ENCODE measurements at regions not wholly inside any gene's neighbourhood (a gene's known extent, or its start where the extent isn't known, plus 50 kb on each side); places are given as distances from the start of the nearest gene placed in this dataset.

DNA sequence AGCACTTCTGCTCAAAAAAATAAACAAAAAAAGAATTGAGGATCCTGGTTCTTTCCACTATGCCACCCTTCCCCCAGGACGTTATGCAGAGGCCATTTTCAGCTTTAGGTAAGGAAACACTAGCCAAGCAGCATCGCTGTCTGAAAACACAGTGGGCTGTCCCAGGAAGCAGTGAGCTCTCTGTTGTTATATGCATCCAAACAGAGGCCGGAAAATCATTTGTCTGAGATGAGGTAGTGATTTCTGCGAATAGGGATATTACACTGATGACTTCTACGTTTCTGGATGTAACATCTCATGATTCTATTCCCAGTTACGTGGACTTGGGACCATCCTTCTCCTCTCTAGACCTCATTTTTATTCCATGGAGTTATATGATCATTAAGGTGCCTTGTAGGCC lies 137.2 kb downstream of the OMA1 start:
- TF ChIP-seq, protein P1, sequence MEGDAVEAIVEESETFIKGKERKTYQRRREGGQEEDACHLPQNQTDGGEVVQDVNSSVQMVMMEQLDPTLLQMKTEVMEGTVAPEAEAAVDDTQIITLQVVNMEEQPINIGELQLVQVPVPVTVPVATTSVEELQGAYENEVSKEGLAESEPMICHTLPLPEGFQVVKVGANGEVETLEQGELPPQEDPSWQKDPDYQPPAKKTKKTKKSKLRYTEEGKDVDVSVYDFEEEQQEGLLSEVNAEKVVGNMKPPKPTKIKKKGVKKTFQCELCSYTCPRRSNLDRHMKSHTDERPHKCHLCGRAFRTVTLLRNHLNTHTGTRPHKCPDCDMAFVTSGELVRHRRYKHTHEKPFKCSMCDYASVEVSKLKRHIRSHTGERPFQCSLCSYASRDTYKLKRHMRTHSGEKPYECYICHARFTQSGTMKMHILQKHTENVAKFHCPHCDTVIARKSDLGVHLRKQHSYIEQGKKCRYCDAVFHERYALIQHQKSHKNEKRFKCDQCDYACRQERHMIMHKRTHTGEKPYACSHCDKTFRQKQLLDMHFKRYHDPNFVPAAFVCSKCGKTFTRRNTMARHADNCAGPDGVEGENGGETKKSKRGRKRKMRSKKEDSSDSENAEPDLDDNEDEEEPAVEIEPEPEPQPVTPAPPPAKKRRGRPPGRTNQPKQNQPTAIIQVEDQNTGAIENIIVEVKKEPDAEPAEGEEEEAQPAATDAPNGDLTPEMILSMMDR (conservative IDR thresholded peaks at IDR 0.05), result no peak
- TF ChIP-seq EZH2 (IDR thresholded peaks at IDR 0.05; ENCODE audit: low read depth), result no peak
- H3K9me2 ChIP-seq (ENCODE audit: insufficient read depth), result no peaks in the 10 kb centered on the region; the same call in 1 of the 2 replicates
- no TSS peak for BruUV-seq (replicated peaks)
- CTCF ChIA-PET, result no interaction called here
- H3F3A ChIP-seq (ENCODE audit: insufficient read depth, low read depth), result no peaks in the 10 kb centered on the region
- no peak overlapping the region for H3K4me2 ChIP-seq
- no peaks in the 10 kb centered on the region for H3K36me3 ChIP-seq (ENCODE audit: low read depth)
- H3K79me2 ChIP-seq (ENCODE audit: low read depth), result no peaks in the 10 kb centered on the region
- H3K4me1 ChIP-seq (replicated peaks; ENCODE audit: insufficient read depth), result no peaks in the 10 kb centered on the region
- H2AFZ ChIP-seq, result no peak overlapping the region
- no peak overlapping the region for H3K4me3 ChIP-seq
- intact Hi-C loops (cut with micrococcal nuclease; ENCODE audit: unreplicated experiment), result no loop called here
- no peaks in the 10 kb centered on the region for H4K20me1 ChIP-seq (ENCODE audit: insufficient read depth)
- H3K9me3 ChIP-seq (ENCODE audit: insufficient read depth, low read depth), result no peaks in the 10 kb centered on the region
- DNase-seq, result no peak
- H3K27me3 ChIP-seq (ENCODE audit: insufficient read depth, low read depth), result no peaks in the 10 kb centered on the region
- H3K27ac ChIP-seq, result no peak overlapping the region
- POLR2A ChIA-PET (ENCODE audit: unreplicated experiment), result interaction anchor here (0.7 kb wide), 1 partner anchor 14 kb away, joined by 3 read pairs; no protein-coding TSS in a partner anchor

DNA sequence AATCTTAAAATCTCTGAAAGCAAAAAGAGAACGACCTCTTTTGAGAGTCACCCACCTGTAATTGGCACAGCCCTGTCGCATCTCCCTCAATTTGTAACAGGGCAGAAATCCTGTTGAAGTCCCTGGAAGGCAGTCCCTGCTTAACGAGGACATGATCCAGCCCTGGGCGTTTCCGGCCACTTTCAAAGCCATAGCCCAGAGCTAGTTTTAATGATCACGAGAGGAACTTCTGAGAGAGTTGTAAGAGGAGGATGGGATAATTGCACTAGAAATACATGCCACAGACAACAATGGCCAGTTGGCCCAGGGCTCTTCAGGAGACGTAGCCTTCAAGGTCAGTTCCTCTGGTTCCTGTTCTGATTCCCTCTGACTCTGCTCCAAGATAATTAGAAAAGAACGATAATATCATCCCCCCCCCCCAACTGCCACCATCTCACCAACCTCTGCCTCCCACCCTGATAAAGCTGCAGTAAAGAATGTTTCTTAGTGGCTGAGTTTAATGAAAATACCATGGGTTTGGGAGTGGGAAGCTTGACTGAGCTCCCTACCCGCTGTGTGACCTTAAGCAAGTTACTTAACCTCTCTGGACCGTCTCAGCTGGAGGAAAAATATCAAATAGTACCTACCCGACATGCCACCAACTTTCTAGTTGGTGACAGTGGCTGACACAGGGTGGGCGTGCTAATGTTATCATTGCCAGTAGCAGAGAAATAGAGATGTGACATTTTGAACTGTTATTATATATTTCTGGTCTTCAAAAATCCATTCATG lies 140.0 kb downstream of the OMA1 start:
- TF ChIP-seq, protein P1 (conservative IDR thresholded peaks at IDR 0.05), result no peak
- TF ChIP-seq EZH2 (IDR thresholded peaks at IDR 0.05; ENCODE audit: low read depth), result no peak
- Histone ChIP-seq H3K4me3 (no peak overlapping the region), H3K4me2 (no peak overlapping the region), H3K9me3 (ENCODE audit: insufficient read depth, low read depth) (no peaks in the 10 kb centered on the region), H3K27me3 (ENCODE audit: insufficient read depth, low read depth) (no peaks in the 10 kb centered on the region; the same call in 1 of the 2 replicates), H3K27ac (no peak overlapping the region), H2AFZ (no peak overlapping the region), H4K20me1 (ENCODE audit: insufficient read depth) (no peaks in the 10 kb centered on the region), H3F3A (ENCODE audit: insufficient read depth, low read depth) (no peaks in the 10 kb centered on the region), H3K4me1 (replicated peaks; ENCODE audit: insufficient read depth) (no peaks in the 10 kb centered on the region), H3K36me3 (ENCODE audit: low read depth) (no peaks in the 10 kb centered on the region), H3K9me2 (ENCODE audit: insufficient read depth) (no peaks in the 10 kb centered on the region; the same call in 1 of the 2 replicates), H3K79me2 (ENCODE audit: low read depth) (no peaks in the 10 kb centered on the region)
- CTCF ChIA-PET, result no interaction called here
- intact Hi-C loops (cut with micrococcal nuclease; ENCODE audit: unreplicated experiment), result no loop called here
- POLR2A ChIA-PET (ENCODE audit: unreplicated experiment), result no interaction called here
- no peak for DNase-seq
- no TSS peak for BruUV-seq (replicated peaks)

DNA sequence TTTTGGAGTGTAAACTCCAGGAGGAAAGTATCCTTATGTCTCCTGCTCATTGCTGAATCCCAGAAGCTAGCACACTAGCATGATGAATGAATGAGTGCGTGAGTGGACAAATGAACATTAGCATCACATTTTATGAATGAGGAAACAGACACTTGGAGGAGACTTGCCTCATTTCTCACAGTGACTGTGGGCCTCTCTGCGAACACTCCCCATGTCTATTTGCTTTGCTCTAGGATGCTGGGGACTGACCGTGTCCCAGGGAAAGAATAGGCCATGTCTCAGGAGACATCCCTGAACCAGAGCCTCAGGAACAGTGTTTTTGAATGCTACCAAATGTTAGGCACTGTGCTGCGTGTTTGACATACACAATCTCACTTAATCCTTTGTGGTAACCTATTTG lies 140.9 kb downstream of the OMA1 start:
- no peak for TF ChIP-seq EZH2 (IDR thresholded peaks at IDR 0.05; ENCODE audit: low read depth)
- TF ChIP-seq, protein P1 (conservative IDR thresholded peaks at IDR 0.05), result no peak
- ChIA-PET POLR2A (ENCODE audit: unreplicated experiment) (no interaction called here), CTCF (no interaction called here)
- Histone ChIP-seq H3K27ac (no peak overlapping the region), H2AFZ (no peak overlapping the region), H3K36me3 (ENCODE audit: low read depth) (no peaks in the 10 kb centered on the region), H3K9me3 (ENCODE audit: insufficient read depth, low read depth) (no peaks in the 10 kb centered on the region), H3K9me2 (ENCODE audit: insufficient read depth) (no peaks in the 10 kb centered on the region; the same call in 1 of the 2 replicates), H3K79me2 (ENCODE audit: low read depth) (no peaks in the 10 kb centered on the region), H4K20me1 (ENCODE audit: insufficient read depth) (no peaks in the 10 kb centered on the region), H3F3A (ENCODE audit: insufficient read depth, low read depth) (no peaks in the 10 kb centered on the region), H3K4me3 (no peak overlapping the region), H3K27me3 (ENCODE audit: insufficient read depth, low read depth) (no peaks in the 10 kb centered on the region; the same call in 1 of the 2 replicates), H3K4me1 (replicated peaks; ENCODE audit: insufficient read depth) (no peaks in the 10 kb centered on the region), H3K4me2 (no peak overlapping the region)
- intact Hi-C loops (cut with micrococcal nuclease; ENCODE audit: unreplicated experiment), result no loop called here
- DNase-seq, result no peak
- no TSS peak for BruUV-seq (replicated peaks)

Measured in PC-9 (cell line).